Activated naive CD4-positive, alpha-beta T cell treated with anti-CD3 and anti-CD28 coated beads, Interleukin-2, amount 10 ng/mL, durations not matched to agents 7 days and 5 days (primary cell): ENCODE measurements at regions not wholly inside any gene's neighbourhood (a gene's known extent, or its start where the extent isn't known, plus 50 kb on each side); places are given as distances from the start of the nearest gene placed in this dataset.

Experiments used
- CTCF ChIA-PET: fragments of 350-600 bp; sonication (Branson Sonifier 250); formaldehyde crosslinking; loops from one replicate; lab custom pipeline; 2021; ENCODE audit warnings: antibody characterized with exemption; lab: Charles Lee
- DNase-seq: peaks from one replicate; pipeline ENCODE4 v3.0.0-alpha.2; 2020
- H3K27ac Mint-ChIP-seq: one replicate; pipeline ENCODE4 v1.8.0; 2021; ENCODE audit warnings: mild to moderate bottlenecking, moderate library complexity, mixed read lengths
- H3K27me3 Mint-ChIP-seq: one replicate; pipeline ENCODE4 v1.8.0; 2021; ENCODE audit warnings: mild to moderate bottlenecking, mixed read lengths
- H3K36me3 Mint-ChIP-seq: one replicate; pipeline ENCODE4 v1.8.0; 2021; ENCODE audit warnings: mixed read lengths
- H3K4me1 Mint-ChIP-seq: one replicate; pipeline ENCODE4 v1.8.0; 2021; ENCODE audit warnings: mixed read lengths
- H3K4me3 Mint-ChIP-seq: one replicate; pipeline ENCODE4 v1.8.0; 2021; ENCODE audit warnings: mild to moderate bottlenecking, moderate library complexity, mixed read lengths
- H3K9me3 Mint-ChIP-seq: one replicate; pipeline ENCODE4 v1.8.0; 2021; ENCODE audit warnings: mixed read lengths

GRCh38 chr7:15867441-15867840 is 181.0 kb upstream of the MEOX2 start:
- CTCF ChIA-PET = no interaction called here
- no peak for DNase-seq
- Mint-ChIP-seq H3K4me3 (no peak overlapping the region), H3K27ac (no peak overlapping the region), H3K4me1 (no peaks in the 10 kb centered on the region), H3K27me3 (no peaks in the 10 kb centered on the region), H3K36me3 (no peaks in the 10 kb centered on the region), H3K9me3 (peaks cover 6% of the 10 kb centered on the region)

GRCh38 chr7:15866753-15867152 is 180.3 kb upstream of the MEOX2 start:
- DNase-seq = no peak
- CTCF ChIA-PET = no interaction called here
- no peaks in the 10 kb centered on the region for H3K27me3 Mint-ChIP-seq
- no peaks in the 10 kb centered on the region for H3K4me1 Mint-ChIP-seq
- H3K4me3 Mint-ChIP-seq = no peak overlapping the region
- no peak overlapping the region for H3K27ac Mint-ChIP-seq
- H3K36me3 Mint-ChIP-seq = no peaks in the 10 kb centered on the region
- H3K9me3 Mint-ChIP-seq = peaks cover 6% of the 10 kb centered on the region

DNA sequence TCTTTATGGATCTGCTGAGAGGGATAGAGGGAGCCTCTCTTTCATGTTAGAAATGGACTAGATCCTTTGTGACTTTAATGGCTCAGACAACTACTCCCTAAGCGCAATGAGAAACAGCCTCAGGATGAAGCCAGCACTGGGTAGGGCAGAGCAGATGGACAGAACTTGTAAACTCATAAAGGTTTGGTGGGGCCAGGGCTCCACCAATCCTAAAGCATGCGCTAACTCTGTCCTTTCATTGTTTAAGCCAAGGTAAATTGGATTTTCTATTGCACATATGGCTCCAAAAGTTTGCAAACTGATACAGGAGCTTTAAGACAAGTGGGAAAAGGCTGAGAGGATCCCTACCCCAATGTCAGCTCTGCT is 178.1 kb upstream of the MEOX2 start:
- CTCF ChIA-PET = no interaction called here

DNA sequence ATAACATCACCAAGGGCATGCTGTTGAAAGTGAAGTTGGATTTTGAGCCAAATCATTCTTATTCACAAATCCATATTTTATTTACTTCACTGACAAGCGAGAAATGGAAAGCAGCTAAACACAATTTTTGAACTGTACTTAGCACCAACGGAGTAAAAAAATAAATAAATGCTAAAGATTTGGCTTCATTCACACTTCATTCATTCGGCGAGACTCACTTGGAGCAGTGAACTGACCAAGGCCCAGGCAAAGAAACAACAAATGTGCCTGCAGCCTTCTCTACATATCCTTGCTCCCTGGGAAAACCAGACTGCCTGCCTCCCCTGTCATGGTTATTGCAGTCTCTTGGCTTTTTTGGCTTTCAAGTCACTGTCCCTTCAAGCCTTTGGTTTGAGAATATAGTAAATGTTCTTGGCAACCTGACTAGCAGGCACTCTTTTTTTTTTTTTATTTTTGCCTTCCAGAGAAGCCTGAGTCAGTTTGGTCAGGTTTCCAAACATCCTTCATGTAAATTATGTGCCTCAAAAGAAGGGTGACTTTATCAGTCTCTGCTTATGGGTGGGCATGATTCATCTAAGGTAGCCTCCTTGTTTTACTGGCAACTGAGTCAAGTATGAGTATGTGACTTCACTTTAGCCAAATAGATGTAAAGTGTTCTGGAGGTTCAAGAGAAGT is 177.6 kb upstream of the MEOX2 start:
- Mint-ChIP-seq H3K4me1 (no peaks in the 10 kb centered on the region), H3K36me3 (no peaks in the 10 kb centered on the region), H3K27me3 (no peaks in the 10 kb centered on the region), H3K27ac (no peak overlapping the region), H3K4me3 (no peak overlapping the region), H3K9me3 (peaks cover 6% of the 10 kb centered on the region)
- CTCF ChIA-PET = no interaction called here
- no peak for DNase-seq

More for the DNA sequence above, 178.1 kb upstream of the MEOX2 start:
- Mint-ChIP-seq H3K27ac (no peak overlapping the region), H3K27me3 (no peaks in the 10 kb centered on the region), H3K36me3 (no peaks in the 10 kb centered on the region), H3K4me3 (no peak overlapping the region), H3K4me1 (no peaks in the 10 kb centered on the region), H3K9me3 (peaks cover 6% of the 10 kb centered on the region)
- DNase-seq = no peak

- H3K27ac Mint-ChIP-seq = no peak overlapping the region
- H3K4me1 Mint-ChIP-seq = no peaks in the 10 kb centered on the region
- H3K36me3 Mint-ChIP-seq = no peaks in the 10 kb centered on the region
- no peaks in the 10 kb centered on the region for H3K27me3 Mint-ChIP-seq
- DNase-seq = no peak
- peaks cover 9% of the 10 kb centered on the region for H3K9me3 Mint-ChIP-seq
- H3K4me3 Mint-ChIP-seq = no peak overlapping the region
- CTCF ChIA-PET = no interaction called here
Observed at GRCh38 chr7:15862781-15863165, 176.3 kb upstream of the MEOX2 start.

- H3K36me3 Mint-ChIP-seq = no peaks in the 10 kb centered on the region
- H3K4me3 Mint-ChIP-seq = no peak overlapping the region
- H3K4me1 Mint-ChIP-seq = no peaks in the 10 kb centered on the region
- CTCF ChIA-PET = no interaction called here
- H3K27me3 Mint-ChIP-seq = no peaks in the 10 kb centered on the region
- no peak for DNase-seq
- H3K9me3 Mint-ChIP-seq = peaks cover 9% of the 10 kb centered on the region
- H3K27ac Mint-ChIP-seq = no peak overlapping the region
Observed at GRCh38 chr7:15862016-15862780, 175.7 kb upstream of the MEOX2 start.

DNA sequence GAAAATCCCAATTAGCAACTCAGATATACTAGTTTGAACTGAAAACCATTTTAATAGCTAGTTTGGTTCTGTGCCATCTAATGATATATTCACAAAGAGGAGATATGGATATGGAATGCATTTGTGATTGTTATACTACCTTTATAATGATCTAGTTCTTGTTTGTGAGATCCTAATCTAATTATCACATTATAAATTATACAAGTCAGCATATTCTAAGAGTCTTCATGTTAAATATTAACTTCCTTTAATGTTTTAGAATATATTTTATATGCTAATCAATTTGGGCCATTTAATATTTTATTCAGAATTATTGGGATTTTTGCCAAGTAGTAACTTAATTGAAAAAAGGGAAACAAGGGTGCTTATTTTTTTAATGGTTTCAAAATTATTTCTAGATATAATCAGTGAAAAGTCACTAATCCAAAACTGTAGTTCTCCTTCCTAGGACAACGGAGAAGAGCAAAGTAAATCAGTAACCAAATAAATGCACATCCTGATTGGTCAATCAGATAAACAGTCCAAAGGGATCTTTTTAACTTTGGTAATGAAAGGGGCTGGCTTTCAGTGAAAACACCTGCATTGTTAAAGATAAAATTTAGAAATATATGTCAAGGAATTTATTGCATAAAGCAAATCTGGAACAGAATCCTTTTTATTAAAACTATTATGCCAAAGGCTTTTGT is 173.9 kb upstream of the MEOX2 start:
- DNase-seq = no peak
- CTCF ChIA-PET = no interaction called here
- H3K27me3 Mint-ChIP-seq = no peaks in the 10 kb centered on the region
- no peak overlapping the region for H3K4me3 Mint-ChIP-seq
- H3K4me1 Mint-ChIP-seq = no peaks in the 10 kb centered on the region
- peaks cover 7% of the 10 kb centered on the region for H3K9me3 Mint-ChIP-seq
- no peak overlapping the region for H3K27ac Mint-ChIP-seq
- no peaks in the 10 kb centered on the region for H3K36me3 Mint-ChIP-seq

- peaks cover 3% of the 10 kb centered on the region for H3K9me3 Mint-ChIP-seq
- CTCF ChIA-PET = no interaction called here
- H3K27ac Mint-ChIP-seq = no peak overlapping the region
- no peaks in the 10 kb centered on the region for H3K4me1 Mint-ChIP-seq
- H3K36me3 Mint-ChIP-seq = no peaks in the 10 kb centered on the region
- no peak for DNase-seq
- H3K27me3 Mint-ChIP-seq = no peaks in the 10 kb centered on the region
- no peak overlapping the region for H3K4me3 Mint-ChIP-seq
Observed at GRCh38 chr7:15857026-15857425, 170.5 kb upstream of the MEOX2 start.

GRCh38 chr7:15856311-15856710 is 169.8 kb upstream of the MEOX2 start:
- DNase-seq = no peak
- peaks cover 3% of the 10 kb centered on the region for H3K9me3 Mint-ChIP-seq
- no peaks in the 10 kb centered on the region for H3K27me3 Mint-ChIP-seq
- CTCF ChIA-PET = no interaction called here
- H3K27ac Mint-ChIP-seq = no peak overlapping the region
- no peaks in the 10 kb centered on the region for H3K4me1 Mint-ChIP-seq
- no peaks in the 10 kb centered on the region for H3K36me3 Mint-ChIP-seq
- H3K4me3 Mint-ChIP-seq = no peak overlapping the region

DNA sequence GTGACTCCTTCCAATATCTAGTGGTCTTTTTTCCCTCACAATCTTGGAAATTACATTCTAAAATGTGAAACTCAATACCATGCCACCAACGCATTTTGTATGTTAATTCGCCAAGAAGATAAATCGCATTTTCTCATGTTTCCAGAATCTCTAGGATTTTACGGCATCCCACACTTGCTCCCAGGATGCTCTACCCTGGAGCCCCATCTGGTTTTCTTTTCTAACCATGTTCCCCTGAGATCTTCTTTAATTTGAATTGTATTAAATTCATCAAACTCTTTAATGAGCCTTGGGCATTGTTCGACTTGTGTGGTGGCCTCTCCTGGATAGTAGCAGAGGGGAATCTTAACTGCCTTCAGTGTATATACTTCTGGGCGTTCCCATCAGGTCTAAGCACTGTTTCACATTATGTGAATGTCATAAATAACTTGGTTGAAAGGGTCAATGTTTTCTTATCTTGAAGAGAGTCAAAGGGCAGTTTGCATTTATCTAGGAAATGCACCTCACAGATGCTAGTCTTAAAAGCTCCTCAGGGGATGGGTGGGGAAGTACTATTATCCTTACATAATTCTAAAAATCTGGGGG is 169.1 kb upstream of the MEOX2 start:
- H3K9me3 Mint-ChIP-seq = peaks cover 3% of the 10 kb centered on the region
- no peaks in the 10 kb centered on the region for H3K27me3 Mint-ChIP-seq
- CTCF ChIA-PET = no interaction called here
- H3K4me3 Mint-ChIP-seq = no peak overlapping the region
- no peak overlapping the region for H3K27ac Mint-ChIP-seq
- no peak for DNase-seq
- H3K36me3 Mint-ChIP-seq = no peaks in the 10 kb centered on the region
- no peaks in the 10 kb centered on the region for H3K4me1 Mint-ChIP-seq

GRCh38 chr7:15854841-15855524 is 168.5 kb upstream of the MEOX2 start:
- DNase-seq = no peak
- H3K9me3 Mint-ChIP-seq = peaks cover 3% of the 10 kb centered on the region
- H3K36me3 Mint-ChIP-seq = no peaks in the 10 kb centered on the region
- no peak overlapping the region for H3K4me3 Mint-ChIP-seq
- CTCF ChIA-PET = no interaction called here
- no peak overlapping the region for H3K27ac Mint-ChIP-seq
- no peaks in the 10 kb centered on the region for H3K4me1 Mint-ChIP-seq
- no peaks in the 10 kb centered on the region for H3K27me3 Mint-ChIP-seq

- H3K4me1 Mint-ChIP-seq = no peaks in the 10 kb centered on the region
- no peaks in the 10 kb centered on the region for H3K27me3 Mint-ChIP-seq
- DNase-seq = no peak
- no peaks in the 10 kb centered on the region for H3K36me3 Mint-ChIP-seq
- CTCF ChIA-PET = no interaction called here
- no peak overlapping the region for H3K27ac Mint-ChIP-seq
- H3K4me3 Mint-ChIP-seq = no peak overlapping the region
- H3K9me3 Mint-ChIP-seq = peaks cover 3% of the 10 kb centered on the region
Observed at GRCh38 chr7:15853832-15854470, 167.5 kb upstream of the MEOX2 start.

GRCh38 chr7:15851201-15851600 is 164.7 kb upstream of the MEOX2 start:
- no peaks in the 10 kb centered on the region for H3K9me3 Mint-ChIP-seq
- CTCF ChIA-PET = no interaction called here
- H3K4me3 Mint-ChIP-seq = no peak overlapping the region
- H3K27ac Mint-ChIP-seq = no peak overlapping the region
- no peak for DNase-seq
- H3K27me3 Mint-ChIP-seq = no peaks in the 10 kb centered on the region
- H3K36me3 Mint-ChIP-seq = no peaks in the 10 kb centered on the region
- H3K4me1 Mint-ChIP-seq = no peaks in the 10 kb centered on the region

DNA sequence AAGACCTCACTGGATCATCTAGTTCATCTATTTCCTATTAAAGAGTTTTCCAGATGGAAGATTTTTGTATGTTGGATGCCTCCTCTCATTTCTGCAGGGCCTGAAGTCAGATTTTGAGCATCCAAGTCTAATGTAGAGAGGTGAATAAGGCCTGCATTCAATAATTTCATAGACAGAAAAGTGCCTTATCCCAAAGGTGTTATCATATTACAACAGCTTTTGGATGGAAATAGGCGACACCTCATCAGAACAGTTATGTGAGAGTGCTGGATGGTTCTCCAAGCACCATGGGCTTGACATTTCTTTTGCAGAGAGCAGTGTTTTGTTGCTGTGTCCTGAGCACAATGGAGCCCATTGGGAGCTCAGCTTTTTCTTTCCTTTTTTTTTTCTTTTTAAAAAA is 162.4 kb upstream of the MEOX2 start:
- no peak overlapping the region for H3K4me3 Mint-ChIP-seq
- no peaks in the 10 kb centered on the region for H3K36me3 Mint-ChIP-seq
- CTCF ChIA-PET = no interaction called here
- no peak for DNase-seq
- H3K27me3 Mint-ChIP-seq = no peaks in the 10 kb centered on the region
- H3K9me3 Mint-ChIP-seq = peaks cover 2% of the 10 kb centered on the region
- no peak overlapping the region for H3K27ac Mint-ChIP-seq
- H3K4me1 Mint-ChIP-seq = no peaks in the 10 kb centered on the region
